AG08395 (cell line): ENCODE measurements at regions not wholly inside any gene's neighbourhood (a gene's known extent, or its start where the extent isn't known, plus 50 kb on each side); places are given as distances from the start of the nearest gene placed in this dataset.

ENCODE experiments used
- DNase-seq: peaks from one replicate; pipeline ENCODE4 v3.0.0; 2012; ENCODE audit warnings: mixed read lengths, low spot score

- DNase-seq = no peak
Measured at GRCh38 chr9:16158093-16158492, 605.2 kb downstream of the CCDC171 start.

GRCh38 chr9:16161483-16161882 lies 608.6 kb downstream of the CCDC171 start:
- DNase-seq = no peak

- DNase-seq = no peak
Measured at GRCh38 chr9:16170119-16170518, 617.3 kb downstream of the CCDC171 start.

- no peak for DNase-seq
Measured at GRCh38 chr9:16171911-16172310, 619.1 kb downstream of the CCDC171 start.

- DNase-seq = no peak
Measured at GRCh38 chr9:16172796-16173195, 620.0 kb downstream of the CCDC171 start.

- no peak for DNase-seq
Measured at GRCh38 chr9:16174915-16175314, 622.1 kb downstream of the CCDC171 start.

- DNase-seq = no peak
Measured at GRCh38 chr9:16175461-16175860, 622.6 kb downstream of the CCDC171 start.

GRCh38 chr9:16178294-16178693 lies 625.5 kb downstream of the CCDC171 start:
- DNase-seq = no peak

GRCh38 chr9:16179566-16179965 lies 626.7 kb downstream of the CCDC171 start:
- DNase-seq = no peak

- DNase-seq = no peak
Measured at GRCh38 chr9:16180091-16180490, 627.2 kb downstream of the CCDC171 start.

GRCh38 chr9:16180546-16180945 lies 627.7 kb downstream of the CCDC171 start:
- DNase-seq = peak; percentile 27

GRCh38 chr9:16181539-16181938 lies 628.7 kb downstream of the CCDC171 start:
- DNase-seq = no peak

- no peak for DNase-seq
Measured at GRCh38 chr9:16182784-16183183, 629.9 kb downstream of the CCDC171 start.

- no peak for DNase-seq
Measured at GRCh38 chr9:16184964-16185646, 632.3 kb downstream of the CCDC171 start.

GRCh38 chr9:16191191-16191590 lies 638.3 kb downstream of the CCDC171 start:
- no peak for DNase-seq

GRCh38 chr9:16191691-16192402 lies 639.0 kb downstream of the CCDC171 start:
- DNase-seq = peak; percentile 70

- no peak for DNase-seq
Measured at GRCh38 chr9:16192403-16193017, 639.7 kb downstream of the CCDC171 start.

- DNase-seq = no peak
Measured at GRCh38 chr9:16193066-16193465, 640.2 kb downstream of the CCDC171 start.

- no peak for DNase-seq
Measured at GRCh38 chr9:16196206-16196605, 643.4 kb downstream of the CCDC171 start.

GRCh38 chr9:16197578-16198370 lies 644.9 kb downstream of the CCDC171 start:
- DNase-seq = peak; percentile 25

GRCh38 chr9:16198996-16199395 lies 646.2 kb downstream of the CCDC171 start:
- DNase-seq = no peak

- no peak for DNase-seq
Measured at GRCh38 chr9:16202221-16202620, 649.4 kb downstream of the CCDC171 start.
